Upper lobe of left lung (tissue), 6 donors: ENCODE measurements at regions not wholly inside any gene's neighbourhood (a gene's known extent, or its start where the extent isn't known, plus 50 kb on each side); places are given as distances from the start of the nearest gene placed in this dataset.
"Not testable (repeated sequence)": the region's sequence is repeated elsewhere in the genome, so short reads cannot be mapped to it uniquely, and the experiment has no call there.

ENCODE experiments used
- ATAC-seq, 2 donors: fragments of 200-7000 bp; cut with Tn5 transposase; one replicate each; pipeline ENCODE4 v1.9.1; 2022; ENCODE audit warnings: mild to moderate bottlenecking in 2 of 2, moderate library complexity in 2 of 2; ENCODE audit not compliant: low FRiP score in 2 of 2
- DNase-seq, 2 donors: peaks; one replicate each; pipeline ENCODE4 v3.0.0-alpha.2; 2019 to 2020
- H3K27ac ChIP-seq, 4 donors: fragments of 200-600 bp; sonication (generic); one replicate each; pipeline ENCODE4 v1.5.1; 2016 to 2019
- H3K27me3 ChIP-seq, 4 donors: fragments of 200-600 bp; sonication (generic); one replicate each; pipeline ENCODE4 v1.5.1; 2017 to 2019
- H3K36me3 ChIP-seq, 4 donors: fragments of 200-600 bp; sonication (generic); one replicate each; pipeline ENCODE4 v1.5.1; 2016 to 2019
- H3K4me1 ChIP-seq, 4 donors: fragments of 200-600 bp; sonication (generic); one replicate each; pipeline ENCODE4 v1.5.1; 2018 to 2019
- H3K4me3 ChIP-seq, 4 donors: fragments of 200-600 bp; sonication (generic); one replicate each; pipeline ENCODE4 v1.5.1; 2017 to 2019; ENCODE audit warnings: mild to moderate bottlenecking in 2 of 4, moderate library complexity in 1 of 4
- H3K9me3 ChIP-seq, 4 donors: fragments of 200-600 bp; sonication (generic); one replicate each; pipeline ENCODE4 v1.5.1; 2018 to 2019
- EP300 ChIP-seq, 4 donors: sonication (generic); formaldehyde crosslinking; IDR thresholded peaks; one replicate each; pipeline ENCODE4 v1.5.1; 2017; ENCODE audit warnings: antibody characterized with exemption in 4 of 4, control low read depth in 2 of 4
- POLR2A ChIP-seq, 4 donors: fragments of 450-650 bp; IDR thresholded peaks; one replicate each; pipeline ENCODE4 v1.5.1; 2016 to 2017; ENCODE audit warnings: antibody characterized with exemption in 4 of 4, mild to moderate bottlenecking in 2 of 4
- POLR2AphosphoS5 ChIP-seq, 2 donors: sonication (generic); formaldehyde crosslinking; IDR thresholded peaks; one replicate each; pipeline ENCODE4 v1.5.1; 2017; ENCODE audit warnings: antibody characterized with exemption in 2 of 2
- WGBS, 2 donors: methylation state at CpG; one replicate each; pipeline ENCODE4 v1.1.5; 2017 to 2018; 5-methylcytosine and 5-hydroxymethylcytosine counted together
- TF ChIP-seq, protein P1 (sequence below), 6 experiments: fragments of 450-650 bp in 4 of 6; fragments of 200-600 bp in 2 of 6; sonication (generic) in 2 of 6; IDR thresholded peaks; one replicate each; pipeline ENCODE4 v1.5.1; 2016 to 2019; ENCODE audit warnings: antibody characterized with exemption in 6 of 6
- donor health status: DM: no; HTN: no; CAD: no; lungs with moderate emphysema.
- donor health status: DM: no; HTN: yes; CAD: no; lungs with severe emphysema.

- WGBS, 2 donors, result 67 to 80% methylated on average over 8 of the region's 8 CpGs
Measured at GRCh38 chr2:172260336-172260735, 157.6 kb upstream of the DLX2 start.

GRCh38 chr2:172261292-172261691 lies 158.6 kb upstream of the DLX2 start:
- Histone ChIP-seq H3K36me3 (no peaks in the 10 kb centered on the region), H3K27ac (no peak overlapping the region), H3K4me1 (no peaks in the 10 kb centered on the region), H3K27me3 (no peaks in the 10 kb centered on the region), H3K4me3 (no peak overlapping the region), H3K9me3 (no peaks in the 10 kb centered on the region)
- ATAC-seq, result no peak
- TF ChIP-seq, protein P1, sequence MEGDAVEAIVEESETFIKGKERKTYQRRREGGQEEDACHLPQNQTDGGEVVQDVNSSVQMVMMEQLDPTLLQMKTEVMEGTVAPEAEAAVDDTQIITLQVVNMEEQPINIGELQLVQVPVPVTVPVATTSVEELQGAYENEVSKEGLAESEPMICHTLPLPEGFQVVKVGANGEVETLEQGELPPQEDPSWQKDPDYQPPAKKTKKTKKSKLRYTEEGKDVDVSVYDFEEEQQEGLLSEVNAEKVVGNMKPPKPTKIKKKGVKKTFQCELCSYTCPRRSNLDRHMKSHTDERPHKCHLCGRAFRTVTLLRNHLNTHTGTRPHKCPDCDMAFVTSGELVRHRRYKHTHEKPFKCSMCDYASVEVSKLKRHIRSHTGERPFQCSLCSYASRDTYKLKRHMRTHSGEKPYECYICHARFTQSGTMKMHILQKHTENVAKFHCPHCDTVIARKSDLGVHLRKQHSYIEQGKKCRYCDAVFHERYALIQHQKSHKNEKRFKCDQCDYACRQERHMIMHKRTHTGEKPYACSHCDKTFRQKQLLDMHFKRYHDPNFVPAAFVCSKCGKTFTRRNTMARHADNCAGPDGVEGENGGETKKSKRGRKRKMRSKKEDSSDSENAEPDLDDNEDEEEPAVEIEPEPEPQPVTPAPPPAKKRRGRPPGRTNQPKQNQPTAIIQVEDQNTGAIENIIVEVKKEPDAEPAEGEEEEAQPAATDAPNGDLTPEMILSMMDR (IDR thresholded peaks at IDR 0.05), result no peak
- no peak for TF ChIP-seq POLR2A (IDR thresholded peaks at IDR 0.05)
- TF ChIP-seq EP300 (IDR thresholded peaks at IDR 0.05), result no peak
- no peak for TF ChIP-seq POLR2AphosphoS5 (IDR thresholded peaks at IDR 0.05)
- WGBS, 2 donors, result 83% methylated on average over 1 of the region's 1 CpG
- DNase-seq, result no peak

More at GRCh38 chr2:172260336-172260735, 157.6 kb upstream of the DLX2 start:
- no peak overlapping the region for H3K27ac ChIP-seq
- no peaks in the 10 kb centered on the region for H3K36me3 ChIP-seq
- ATAC-seq, result no peak
- TF ChIP-seq EP300 (IDR thresholded peaks at IDR 0.05) (no peak), POLR2AphosphoS5 (IDR thresholded peaks at IDR 0.05) (no peak), POLR2A (IDR thresholded peaks at IDR 0.05) (no peak)
- TF ChIP-seq, protein P1 (IDR thresholded peaks at IDR 0.05), result no peak
- no peak overlapping the region for H3K4me3 ChIP-seq
- no peaks in the 10 kb centered on the region for H3K4me1 ChIP-seq
- no peaks in the 10 kb centered on the region for H3K9me3 ChIP-seq
- no peak for DNase-seq
- H3K27me3 ChIP-seq, result no peaks in the 10 kb centered on the region

GRCh38 chr2:172262486-172262885 lies 159.8 kb upstream of the DLX2 start:
- ATAC-seq (no peak), DNase-seq (no peak)
- 82 to 88% methylated on average over 2 of the region's 2 CpGs for WGBS, 2 donors
- Histone ChIP-seq H3K27ac (no peak overlapping the region), H3K4me1 (no peaks in the 10 kb centered on the region), H3K9me3 (no peaks in the 10 kb centered on the region), H3K36me3 (no peaks in the 10 kb centered on the region), H3K27me3 (no peaks in the 10 kb centered on the region), H3K4me3 (no peak overlapping the region)
- TF ChIP-seq EP300 (IDR thresholded peaks at IDR 0.05) (no peak), POLR2AphosphoS5 (IDR thresholded peaks at IDR 0.05) (no peak), POLR2A (IDR thresholded peaks at IDR 0.05) (no peak)
- TF ChIP-seq, protein P1 (IDR thresholded peaks at IDR 0.05), result no peak

DNA sequence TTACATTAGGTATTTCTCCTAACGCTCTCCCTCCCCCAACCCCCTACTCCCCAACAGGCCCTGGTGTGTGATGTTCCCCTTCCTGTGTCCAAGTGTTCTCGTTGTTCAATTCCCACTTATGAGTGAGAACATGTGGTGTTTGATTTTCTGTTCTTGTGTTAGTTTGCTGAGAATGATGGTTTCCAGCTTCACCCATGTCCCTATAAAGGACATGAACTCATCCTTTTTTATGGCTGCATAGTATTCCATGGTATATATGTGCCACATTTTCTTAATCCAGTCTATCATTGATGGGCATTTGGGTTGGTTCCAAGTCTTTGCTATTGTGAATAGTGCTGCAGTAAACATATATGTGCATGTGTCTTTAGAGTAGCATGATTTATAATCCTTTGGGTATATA lies 162.1 kb upstream of the DLX2 start:
- not testable (repeated sequence) for H3K27ac ChIP-seq, H3K9me3 ChIP-seq, ATAC-seq, DNase-seq, H3K27me3 ChIP-seq, H3K4me3 ChIP-seq, H3K4me1 ChIP-seq, H3K36me3 ChIP-seq
- 82 to 83% methylated on average over 2 of the region's 2 CpGs for WGBS, 2 donors

DNA sequence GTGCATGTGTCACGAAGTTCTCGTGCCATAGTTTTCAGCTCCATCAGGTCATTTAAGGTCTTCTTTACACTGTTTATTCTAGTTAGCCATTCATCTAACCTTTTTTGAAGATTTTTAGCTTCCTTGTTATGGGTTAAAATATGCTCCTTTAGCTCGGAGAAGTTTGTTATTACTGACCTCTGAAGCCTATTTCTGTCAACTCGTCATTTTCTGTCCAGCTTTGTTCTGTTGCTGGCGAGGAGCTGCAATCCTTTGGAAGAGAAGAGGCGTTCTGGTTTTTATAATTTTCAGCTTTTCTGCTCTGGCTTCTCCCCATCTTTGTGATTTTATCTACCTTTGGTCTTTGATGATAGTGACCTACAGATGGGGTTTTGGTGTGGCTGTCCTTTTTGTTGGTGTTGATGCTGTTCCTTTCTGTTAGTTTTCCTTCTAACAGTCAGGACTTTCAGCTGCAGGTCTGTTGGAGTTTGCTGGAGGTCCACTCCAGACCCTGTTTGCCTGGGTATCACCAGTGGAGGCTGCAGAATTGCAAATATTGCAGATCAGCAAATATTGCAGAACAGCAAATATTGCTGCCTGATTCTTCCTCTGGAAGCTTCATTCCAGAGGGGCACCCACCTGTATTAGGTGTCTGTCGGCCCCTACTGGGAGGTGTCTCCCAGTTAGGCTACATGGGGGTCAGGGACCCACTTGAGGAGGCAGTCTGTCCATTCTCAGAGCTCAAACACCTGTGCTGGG lies 157.7 kb upstream of the ITGA6 start:
- not testable (repeated sequence) for H3K27ac ChIP-seq, DNase-seq, ATAC-seq, H3K4me3 ChIP-seq, H3K4me1 ChIP-seq, H3K36me3 ChIP-seq, H3K27me3 ChIP-seq, H3K9me3 ChIP-seq
- WGBS, 2 donors, result 85 to 87% methylated on average over 7 of the region's 7 CpGs
